ENCODE measurements at regions not wholly inside any gene's neighbourhood (a gene's known extent, or its start where the extent isn't known, plus 50 kb on each side); places are given as distances from the start of the nearest gene placed in this dataset.

DNA sequence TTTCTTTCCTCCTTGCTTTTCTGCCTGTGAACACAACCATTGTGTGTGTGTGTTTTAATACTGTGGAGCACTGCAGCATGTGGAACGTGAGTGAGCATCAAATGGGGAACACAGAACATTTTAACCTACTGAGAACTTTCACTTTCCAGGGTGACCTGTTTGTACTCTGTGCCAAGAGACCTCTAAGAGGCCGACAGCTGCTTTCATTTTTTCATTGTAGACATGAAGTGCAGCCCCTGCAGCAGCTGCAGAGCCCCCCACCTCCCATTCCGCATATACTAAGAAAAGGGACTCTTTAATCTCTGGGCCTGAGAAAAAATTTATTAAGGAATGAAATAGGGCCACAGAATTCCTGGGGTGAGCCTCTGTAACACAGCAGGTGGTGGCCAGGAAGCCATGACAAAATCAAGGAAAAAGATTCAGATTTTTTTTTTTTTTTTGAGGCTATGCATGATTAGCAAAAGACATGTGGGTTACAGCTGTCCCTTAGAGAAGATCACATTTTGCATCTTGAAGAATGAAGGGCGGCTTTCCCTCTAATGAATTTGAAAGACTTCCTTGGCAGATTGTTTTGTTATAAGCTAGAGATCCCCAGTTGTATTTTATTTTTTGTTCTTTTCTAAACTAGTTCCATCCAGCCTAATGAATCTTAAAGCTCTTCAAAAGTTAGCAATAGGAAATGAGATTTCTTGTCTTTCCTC lies 503.4 kb downstream of the CD109 start:
- H3K4me1 ChIP-seq (ENCODE audit: control insufficient read depth in 1 of 2, insufficient read depth in 1 of 2, low read depth in 1 of 2, low read length in 1 of 2), result no peaks in the 10 kb centered on the region
- TF ChIP-seq, protein P1, sequence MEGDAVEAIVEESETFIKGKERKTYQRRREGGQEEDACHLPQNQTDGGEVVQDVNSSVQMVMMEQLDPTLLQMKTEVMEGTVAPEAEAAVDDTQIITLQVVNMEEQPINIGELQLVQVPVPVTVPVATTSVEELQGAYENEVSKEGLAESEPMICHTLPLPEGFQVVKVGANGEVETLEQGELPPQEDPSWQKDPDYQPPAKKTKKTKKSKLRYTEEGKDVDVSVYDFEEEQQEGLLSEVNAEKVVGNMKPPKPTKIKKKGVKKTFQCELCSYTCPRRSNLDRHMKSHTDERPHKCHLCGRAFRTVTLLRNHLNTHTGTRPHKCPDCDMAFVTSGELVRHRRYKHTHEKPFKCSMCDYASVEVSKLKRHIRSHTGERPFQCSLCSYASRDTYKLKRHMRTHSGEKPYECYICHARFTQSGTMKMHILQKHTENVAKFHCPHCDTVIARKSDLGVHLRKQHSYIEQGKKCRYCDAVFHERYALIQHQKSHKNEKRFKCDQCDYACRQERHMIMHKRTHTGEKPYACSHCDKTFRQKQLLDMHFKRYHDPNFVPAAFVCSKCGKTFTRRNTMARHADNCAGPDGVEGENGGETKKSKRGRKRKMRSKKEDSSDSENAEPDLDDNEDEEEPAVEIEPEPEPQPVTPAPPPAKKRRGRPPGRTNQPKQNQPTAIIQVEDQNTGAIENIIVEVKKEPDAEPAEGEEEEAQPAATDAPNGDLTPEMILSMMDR (IDR thresholded peaks at IDR 0.05), result no peak
- H3K4me3 ChIP-seq (ENCODE audit: low read depth in 1 of 2, low read length in 1 of 2), result no peak overlapping the region
- no peaks in the 10 kb centered on the region for H3K27me3 ChIP-seq
- H3K9me3 ChIP-seq, result no peaks in the 10 kb centered on the region
- no peaks in the 10 kb centered on the region for H3K36me3 ChIP-seq
- no peak overlapping the region for H3K27ac ChIP-seq

DNA sequence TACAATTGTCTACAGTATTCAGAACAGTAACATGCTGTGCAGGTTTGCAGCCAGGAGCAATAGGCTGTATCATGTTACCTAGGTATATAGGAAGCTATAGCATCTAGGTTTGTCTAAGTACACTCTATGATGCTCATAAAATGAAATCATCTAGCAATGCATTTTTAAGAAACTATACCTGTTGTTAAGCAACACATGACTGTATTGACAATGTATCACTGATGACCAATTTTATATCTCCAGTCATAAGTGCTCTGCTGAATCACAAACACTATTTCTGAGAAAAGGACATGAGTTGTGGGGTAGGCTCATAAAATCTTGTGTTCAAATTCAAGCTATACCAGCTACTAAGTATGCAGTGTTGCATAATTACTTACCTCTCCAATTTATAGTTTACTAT lies 501.3 kb downstream of the CD109 start:
- no peaks in the 10 kb centered on the region for H3K27me3 ChIP-seq
- TF ChIP-seq, protein P1 (IDR thresholded peaks at IDR 0.05), result no peak
- no peak overlapping the region for H3K4me3 ChIP-seq (ENCODE audit: low read depth in 1 of 2, low read length in 1 of 2)
- no peak overlapping the region for H3K27ac ChIP-seq
- H3K9me3 ChIP-seq, result no peaks in the 10 kb centered on the region
- no peaks in the 10 kb centered on the region for H3K36me3 ChIP-seq
- H3K4me1 ChIP-seq (ENCODE audit: control insufficient read depth in 1 of 2, insufficient read depth in 1 of 2, low read depth in 1 of 2, low read length in 1 of 2), result no peaks in the 10 kb centered on the region

DNA sequence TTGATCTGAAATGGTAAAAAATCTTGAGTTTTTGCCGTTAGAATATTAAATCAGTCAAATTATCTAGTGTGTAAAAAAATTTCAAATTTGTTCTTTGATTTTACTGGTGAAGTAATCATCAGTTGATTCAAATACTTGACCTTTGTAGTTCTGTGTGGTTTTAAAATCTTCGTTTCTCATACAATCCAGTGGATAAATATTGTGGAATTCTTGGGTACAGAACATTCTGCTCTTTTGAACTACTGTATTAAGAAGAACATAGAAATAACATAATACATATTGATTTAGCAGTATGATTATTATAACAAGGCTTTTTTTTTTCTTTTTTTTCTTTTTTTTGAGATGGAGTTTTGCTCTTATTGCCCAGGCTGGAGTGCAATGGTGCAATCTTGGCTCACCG lies 491.8 kb downstream of the CD109 start:
- no peaks in the 10 kb centered on the region for H3K4me1 ChIP-seq (ENCODE audit: control insufficient read depth in 1 of 2, insufficient read depth in 1 of 2, low read depth in 1 of 2, low read length in 1 of 2)
- TF ChIP-seq, protein P1 (IDR thresholded peaks at IDR 0.05), result no peak

GRCh38 chr6:74182992-74183391 lies 487.0 kb downstream of the CD109 start:
- TF ChIP-seq, protein P1 (IDR thresholded peaks at IDR 0.05), result no peak
- no peak overlapping the region for H3K4me3 ChIP-seq (ENCODE audit: low read depth in 1 of 2, low read length in 1 of 2)
- no peaks in the 10 kb centered on the region for H3K4me1 ChIP-seq (ENCODE audit: control insufficient read depth in 1 of 2, insufficient read depth in 1 of 2, low read depth in 1 of 2, low read length in 1 of 2)
- no peak overlapping the region for H3K27ac ChIP-seq
- H3K27me3 ChIP-seq, result no peaks in the 10 kb centered on the region
- H3K9me3 ChIP-seq, result no peaks in the 10 kb centered on the region
- H3K36me3 ChIP-seq, result no peaks in the 10 kb centered on the region

More for the DNA sequence above, 491.8 kb downstream of the CD109 start:
- Histone ChIP-seq H3K27me3 (no peaks in the 10 kb centered on the region), H3K4me3 (ENCODE audit: low read depth in 1 of 2, low read length in 1 of 2) (no peak overlapping the region), H3K9me3 (no peaks in the 10 kb centered on the region), H3K27ac (no peak overlapping the region), H3K36me3 (no peaks in the 10 kb centered on the region)

- Histone ChIP-seq H3K4me1 (ENCODE audit: control insufficient read depth in 1 of 2, insufficient read depth in 1 of 2, low read depth in 1 of 2, low read length in 1 of 2) (no peaks in the 10 kb centered on the region), H3K4me3 (ENCODE audit: low read depth in 1 of 2, low read length in 1 of 2) (no peak overlapping the region), H3K36me3 (no peaks in the 10 kb centered on the region), H3K27me3 (no peaks in the 10 kb centered on the region), H3K9me3 (no peaks in the 10 kb centered on the region), H3K27ac (no peak overlapping the region)
- TF ChIP-seq, protein P1 (IDR thresholded peaks at IDR 0.05), result no peak
These were observed 485.5 kb downstream of the CD109 start for GRCh38 chr6:74181471-74181870.
